ENCODE measurements at regions not wholly inside any gene's neighbourhood (a gene's known extent, or its start where the extent isn't known, plus 50 kb on each side); places are given as distances from the start of the nearest gene placed in this dataset.

- no peak for TF ChIP-seq ZFX (IDR thresholded peaks at IDR 0.05)
- TF ChIP-seq CTCF (conservative IDR thresholded peaks at IDR 0.05), result no peak
- H3K27ac ChIP-seq, result no peak overlapping the region
These were observed 168.8 kb upstream of the NRIP1 start for GRCh38 chr21:15233611-15234010.

GRCh38 chr21:15236111-15236510 lies 171.3 kb upstream of the NRIP1 start:
- no peak for TF ChIP-seq CTCF (conservative IDR thresholded peaks at IDR 0.05)

GRCh38 chr21:15240848-15241247 lies 176.0 kb upstream of the NRIP1 start:
- no peak overlapping the region for H3K27ac ChIP-seq
- TF ChIP-seq CTCF (conservative IDR thresholded peaks at IDR 0.05) (no peak), ZFX (IDR thresholded peaks at IDR 0.05) (no peak)

More at GRCh38 chr21:15236111-15236510, 171.3 kb upstream of the NRIP1 start:
- no peak overlapping the region for H3K27ac ChIP-seq

GRCh38 chr21:15241997-15242736 lies 177.4 kb upstream of the NRIP1 start:
- H3K27ac ChIP-seq, result no peak overlapping the region
- TF ChIP-seq CTCF (conservative IDR thresholded peaks at IDR 0.05), result peak; percentile 10; the same call in 1 of the 2 replicates
- no peak for TF ChIP-seq ZFX (IDR thresholded peaks at IDR 0.05)

GRCh38 chr21:15242906-15243305 lies 178.1 kb upstream of the NRIP1 start:
- no peak for TF ChIP-seq ZFX (IDR thresholded peaks at IDR 0.05)
- TF ChIP-seq CTCF (conservative IDR thresholded peaks at IDR 0.05), result no peak
- H3K27ac ChIP-seq, result no peak overlapping the region

GRCh38 chr21:15243406-15243805 lies 178.6 kb upstream of the NRIP1 start:
- TF ChIP-seq ZFX (IDR thresholded peaks at IDR 0.05) (no peak), CTCF (conservative IDR thresholded peaks at IDR 0.05) (no peak)
- H3K27ac ChIP-seq, result no peak overlapping the region

- TF ChIP-seq CTCF (conservative IDR thresholded peaks at IDR 0.05), result no peak
- TF ChIP-seq ZFX (IDR thresholded peaks at IDR 0.05), result no peak
These were observed 182.8 kb upstream of the NRIP1 start for GRCh38 chr21:15247613-15248012.

More at GRCh38 chr21:15247613-15248012, 182.8 kb upstream of the NRIP1 start:
- H3K27ac ChIP-seq, result no peak overlapping the region

All from C4-2B (cell line).